Skeletal muscle satellite cell (primary cell): ENCODE measurements at regions not wholly inside any gene's neighbourhood (a gene's known extent, or its start where the extent isn't known, plus 50 kb on each side); places are given as distances from the start of the nearest gene placed in this dataset.
"Not testable (repeated sequence)": the region's sequence is repeated elsewhere in the genome, so short reads cannot be mapped to it uniquely, and the experiment has no call there.

Source experiments
- H3K27me3 ChIP-seq: 2 replicates; pipeline ENCODE4 v1.7.0; 2013; ENCODE audit warnings: low read length; ENCODE audit not compliant: control insufficient read depth, insufficient read depth
- H3K36me3 ChIP-seq: 2 replicates; pipeline ENCODE4 v1.7.0; 2013; ENCODE audit warnings: mild to moderate bottlenecking, control low read depth, low read length; ENCODE audit not compliant: insufficient read depth
- H3K4me1 ChIP-seq: 2 replicates; pipeline ENCODE4 v1.7.0; 2013; ENCODE audit warnings: low read length; ENCODE audit not compliant: control insufficient read depth, insufficient read depth
- H3K4me2 ChIP-seq: 2 replicates; pipeline ENCODE4 v1.7.0; 2013; ENCODE audit warnings: mild to moderate bottlenecking, low read length
- H3K4me3 ChIP-seq: 2 replicates; pipeline ENCODE4 v1.7.0; 2013; ENCODE audit warnings: low read length
- H3K9ac ChIP-seq: 2 replicates; pipeline ENCODE4 v1.7.0; 2013; ENCODE audit warnings: mild to moderate bottlenecking, low read depth, low read length, moderate library complexity
- H3K9me3 ChIP-seq: replicated peaks from 2 replicates; pipeline ENCODE4 v1.7.0; 2013; ENCODE audit warnings: mild to moderate bottlenecking, control low read depth, low read length

- Histone ChIP-seq H3K4me1 (peaks cover 16% of the 10 kb centered on the region), H3K9me3 (no peaks in the 10 kb centered on the region), H3K27me3 (peaks cover 4% of the 10 kb centered on the region), H3K36me3 (no peaks in the 10 kb centered on the region), H3K4me3 (no peak overlapping the region), H3K9ac (no peak overlapping the region), H3K4me2 (no peak overlapping the region)
These were observed 144.0 kb upstream of the TLE3 start for GRCh38 chr15:70241561-70242320.

- H3K36me3 ChIP-seq: no peaks in the 10 kb centered on the region
- H3K4me3 ChIP-seq: no peak overlapping the region
- no peak overlapping the region for H3K4me2 ChIP-seq
- H3K9me3 ChIP-seq: no peaks in the 10 kb centered on the region
- peaks cover 4% of the 10 kb centered on the region for H3K27me3 ChIP-seq
- no peak overlapping the region for H3K9ac ChIP-seq
- peaks cover 17% of the 10 kb centered on the region for H3K4me1 ChIP-seq
These were observed 143.2 kb upstream of the TLE3 start for GRCh38 chr15:70240820-70241430.

- H3K4me1 ChIP-seq: peaks cover 16% of the 10 kb centered on the region
- H3K27me3 ChIP-seq: peaks cover 4% of the 10 kb centered on the region
- no peaks in the 10 kb centered on the region for H3K36me3 ChIP-seq
- no peak overlapping the region for H3K9ac ChIP-seq
- H3K4me2 ChIP-seq: no peak overlapping the region
- no peaks in the 10 kb centered on the region for H3K9me3 ChIP-seq
- H3K4me3 ChIP-seq: no peak overlapping the region
These were observed 142.4 kb upstream of the TLE3 start for GRCh38 chr15:70240082-70240481.

GRCh38 chr15:70238917-70239316, 141.2 kb upstream of the TLE3 start:
- Histone ChIP-seq H3K36me3 (no peaks in the 10 kb centered on the region), H3K4me2 (no peak overlapping the region), H3K4me3 (no peak overlapping the region), H3K9ac (no peak overlapping the region), H3K9me3 (no peaks in the 10 kb centered on the region), H3K27me3 (peaks cover 4% of the 10 kb centered on the region), H3K4me1 (peaks cover 16% of the 10 kb centered on the region)

- H3K9me3 ChIP-seq: no peaks in the 10 kb centered on the region
- H3K27me3 ChIP-seq: no peaks in the 10 kb centered on the region
- no peaks in the 10 kb centered on the region for H3K36me3 ChIP-seq
- peaks cover 16% of the 10 kb centered on the region for H3K4me1 ChIP-seq
- H3K4me2 ChIP-seq: no peak overlapping the region
- no peak overlapping the region for H3K9ac ChIP-seq
- no peak overlapping the region for H3K4me3 ChIP-seq
These were observed 139.9 kb upstream of the TLE3 start for GRCh38 chr15:70237626-70238025.

GRCh38 chr15:70236341-70237086, 138.8 kb upstream of the TLE3 start:
- Histone ChIP-seq H3K4me1 (peaks cover 16% of the 10 kb centered on the region), H3K27me3 (no peaks in the 10 kb centered on the region), H3K9ac (no peak overlapping the region), H3K4me2 (no peak overlapping the region), H3K4me3 (no peak overlapping the region), H3K36me3 (no peaks in the 10 kb centered on the region), H3K9me3 (peaks cover under 1% of the 10 kb centered on the region)

- Histone ChIP-seq H3K9ac (no peak overlapping the region), H3K9me3 (peaks cover 4% of the 10 kb centered on the region), H3K4me3 (no peak overlapping the region), H3K4me2 (no peak overlapping the region), H3K36me3 (no peaks in the 10 kb centered on the region), H3K4me1 (peaks cover 16% of the 10 kb centered on the region), H3K27me3 (no peaks in the 10 kb centered on the region)
These were observed 137.6 kb upstream of the TLE3 start for GRCh38 chr15:70235347-70235746.

GRCh38 chr15:70234256-70234905, 136.7 kb upstream of the TLE3 start:
- no peak overlapping the region for H3K9ac ChIP-seq
- peaks cover 16% of the 10 kb centered on the region for H3K4me1 ChIP-seq
- H3K4me3 ChIP-seq: no peak overlapping the region
- H3K27me3 ChIP-seq: no peaks in the 10 kb centered on the region
- H3K4me2 ChIP-seq: no peak overlapping the region
- H3K9me3 ChIP-seq: peaks cover 4% of the 10 kb centered on the region
- H3K36me3 ChIP-seq: no peaks in the 10 kb centered on the region

- Histone ChIP-seq H3K9ac (no peak overlapping the region), H3K9me3 (peaks cover 4% of the 10 kb centered on the region), H3K36me3 (no peaks in the 10 kb centered on the region), H3K4me3 (no peak overlapping the region), H3K4me1 (peaks cover 6% of the 10 kb centered on the region), H3K4me2 (no peak overlapping the region), H3K27me3 (peaks cover 6% of the 10 kb centered on the region)
These were observed 133.8 kb upstream of the TLE3 start for GRCh38 chr15:70231484-70231883.

- not testable (repeated sequence) for H3K9me3 ChIP-seq, H3K36me3 ChIP-seq, H3K4me1 ChIP-seq, H3K4me3 ChIP-seq, H3K9ac ChIP-seq, H3K4me2 ChIP-seq
- H3K27me3 ChIP-seq: peaks cover 36% of the 10 kb centered on the region
These were observed 130.2 kb upstream of the TLE3 start for GRCh38 chr15:70227918-70228317.

- no peak overlapping the region for H3K4me3 ChIP-seq
- H3K36me3 ChIP-seq: no peaks in the 10 kb centered on the region
- peaks cover 36% of the 10 kb centered on the region for H3K27me3 ChIP-seq
- H3K4me2 ChIP-seq: no peak overlapping the region
- no peaks in the 10 kb centered on the region for H3K4me1 ChIP-seq
- H3K9ac ChIP-seq: no peak overlapping the region
- peaks cover 4% of the 10 kb centered on the region for H3K9me3 ChIP-seq
These were observed 129.4 kb upstream of the TLE3 start for GRCh38 chr15:70227147-70227546.
